ENCODE measurements at regions not wholly inside any gene's neighbourhood (a gene's known extent, or its start where the extent isn't known, plus 50 kb on each side); places are given as distances from the start of the nearest gene placed in this dataset.

- no peaks in the 10 kb centered on the region for H4K20me1 ChIP-seq (ENCODE audit: insufficient read depth, low read length)
- no peaks in the 10 kb centered on the region for H3K79me2 ChIP-seq (ENCODE audit: insufficient read depth, low read length)
- DNase-seq, result no peak
- no peak overlapping the region for H3K27ac Mint-ChIP-seq
- H3K36me3 Mint-ChIP-seq, result no peaks in the 10 kb centered on the region
- TF ChIP-seq CTCF (IDR thresholded peaks at IDR 0.05), result no peak
- WGBS (ENCODE audit: insufficient coverage), result 100% methylated on average over 1 of the region's 1 CpG
- H3K4me1 ChIP-seq (ENCODE audit: control insufficient read depth in 1 of 2, insufficient read depth in 2 of 2, low read length in 2 of 2), result no peaks in the 10 kb centered on the region
- H3K9ac ChIP-seq (ENCODE audit: insufficient read depth, low read length, poor library complexity, severe bottlenecking), result no peak overlapping the region
- H3K4me1 Mint-ChIP-seq, result no peaks in the 10 kb centered on the region
- H2AFZ ChIP-seq (ENCODE audit: insufficient read depth, low read depth, low read length, poor library complexity, severe bottlenecking), result no peak overlapping the region
- peaks cover 0 to 15% of the 10 kb centered on the region in 2 donors for H3K9me3 ChIP-seq (replicated peaks in 1 of 2; ENCODE audit: control insufficient read depth in 1 of 2, insufficient read depth in 1 of 2, low read length in 2 of 2)
- H3K27me3 Mint-ChIP-seq (ENCODE audit: low read depth in 3 of 3), result peaks cover 0 to 2% (median 0%) of the 10 kb centered on the region in 3 donors
- H3K27ac ChIP-seq (ENCODE audit: low read depth in 1 of 2, low read length in 2 of 2), result no peak overlapping the region
- H3K36me3 ChIP-seq (replicated peaks in 1 of 2; ENCODE audit: control insufficient read depth in 1 of 2, insufficient read depth in 2 of 2, low read length in 2 of 2), result no peaks in the 10 kb centered on the region
- peaks cover 1 to 9% (median 7%) of the 10 kb centered on the region in 7 donors for H3K9me3 Mint-ChIP-seq
- H3K4me2 ChIP-seq (replicated peaks; ENCODE audit: extremely low read depth, low read length, poor library complexity, severe bottlenecking), result no peak overlapping the region
- no peak overlapping the region for H3K4me3 ChIP-seq (replicated peaks in 1 of 3; ENCODE audit: low read depth in 2 of 3, low read length in 3 of 3)
- H3K4me3 Mint-ChIP-seq, result no peak overlapping the region
- no peaks in the 10 kb centered on the region for H3K27me3 ChIP-seq (ENCODE audit: control insufficient read depth in 2 of 2, insufficient read depth in 2 of 2, low read length in 2 of 2)
- intact Hi-C loops (cut with micrococcal nuclease), result no loop called here
These were observed 145.2 kb upstream of the ARID2 start for GRCh38 chr12:45584336-45584735.

- intact Hi-C loops (cut with micrococcal nuclease), result no loop called here
- Histone ChIP-seq H3K79me2 (ENCODE audit: insufficient read depth, low read length) (no peaks in the 10 kb centered on the region), H3K4me3 (replicated peaks in 1 of 3; ENCODE audit: low read depth in 2 of 3, low read length in 3 of 3) (no peak overlapping the region), H3K9ac (ENCODE audit: insufficient read depth, low read length, poor library complexity, severe bottlenecking) (no peak overlapping the region), H3K27ac (ENCODE audit: low read depth in 1 of 2, low read length in 2 of 2) (no peak overlapping the region), H3K9me3 (replicated peaks in 1 of 2; ENCODE audit: control insufficient read depth in 1 of 2, insufficient read depth in 1 of 2, low read length in 2 of 2) (peaks cover 0 to 15% of the 10 kb centered on the region in 2 donors), H3K27me3 (ENCODE audit: control insufficient read depth in 2 of 2, insufficient read depth in 2 of 2, low read length in 2 of 2) (no peaks in the 10 kb centered on the region), H3K4me2 (replicated peaks; ENCODE audit: extremely low read depth, low read length, poor library complexity, severe bottlenecking) (no peak overlapping the region), H3K36me3 (replicated peaks in 1 of 2; ENCODE audit: control insufficient read depth in 1 of 2, insufficient read depth in 2 of 2, low read length in 2 of 2) (no peaks in the 10 kb centered on the region), H3K4me1 (ENCODE audit: control insufficient read depth in 1 of 2, insufficient read depth in 2 of 2, low read length in 2 of 2) (no peaks in the 10 kb centered on the region), H2AFZ (ENCODE audit: insufficient read depth, low read depth, low read length, poor library complexity, severe bottlenecking) (no peak overlapping the region), H4K20me1 (ENCODE audit: insufficient read depth, low read length) (no peaks in the 10 kb centered on the region)
- Mint-ChIP-seq H3K27ac (no peak overlapping the region), H3K36me3 (no peaks in the 10 kb centered on the region), H3K4me3 (no peak overlapping the region), H3K4me1 (no peaks in the 10 kb centered on the region), H3K9me3 (peaks cover 1 to 9% (median 7%) of the 10 kb centered on the region in 7 donors), H3K27me3 (ENCODE audit: low read depth in 3 of 3) (peaks cover 0 to 2% (median 0%) of the 10 kb centered on the region in 3 donors)
- 97% methylated on average over 24 of the region's 31 CpGs for WGBS (ENCODE audit: insufficient coverage)
- DNase-seq, result no peak
- TF ChIP-seq CTCF (IDR thresholded peaks at IDR 0.05), result no peak
These were observed 143.8 kb upstream of the ARID2 start for GRCh38 chr12:45585522-45586230.

Measured in CD14-positive monocyte (primary cell).